ENCODE measurements at regions not wholly inside any gene's neighbourhood (a gene's known extent, or its start where the extent isn't known, plus 50 kb on each side); places are given as distances from the start of the nearest gene placed in this dataset.
"Not testable (repeated sequence)": the region's sequence is repeated elsewhere in the genome, so short reads cannot be mapped to it uniquely, and the experiment has no call there.

DNA sequence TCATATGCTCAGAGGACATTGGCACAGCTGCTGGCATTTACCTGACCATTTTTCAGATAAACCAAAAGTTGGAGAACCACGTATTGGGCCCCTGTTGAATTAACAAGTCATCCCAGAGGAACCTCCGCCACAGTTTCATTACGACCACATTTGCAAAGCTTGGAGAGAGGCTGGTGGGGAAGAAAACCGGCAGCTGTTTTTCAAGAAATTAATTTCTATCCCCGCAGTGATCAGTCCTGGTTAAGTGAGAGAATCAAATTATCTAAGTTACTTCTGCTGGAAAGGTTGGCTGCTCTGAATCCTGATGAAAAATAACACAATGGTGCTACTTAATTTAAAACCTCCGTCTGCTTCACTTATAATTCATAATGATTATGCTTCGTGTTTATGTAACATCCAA lies 737.1 kb upstream of the AUTS2 start:
- TF ChIP-seq, protein P1, sequence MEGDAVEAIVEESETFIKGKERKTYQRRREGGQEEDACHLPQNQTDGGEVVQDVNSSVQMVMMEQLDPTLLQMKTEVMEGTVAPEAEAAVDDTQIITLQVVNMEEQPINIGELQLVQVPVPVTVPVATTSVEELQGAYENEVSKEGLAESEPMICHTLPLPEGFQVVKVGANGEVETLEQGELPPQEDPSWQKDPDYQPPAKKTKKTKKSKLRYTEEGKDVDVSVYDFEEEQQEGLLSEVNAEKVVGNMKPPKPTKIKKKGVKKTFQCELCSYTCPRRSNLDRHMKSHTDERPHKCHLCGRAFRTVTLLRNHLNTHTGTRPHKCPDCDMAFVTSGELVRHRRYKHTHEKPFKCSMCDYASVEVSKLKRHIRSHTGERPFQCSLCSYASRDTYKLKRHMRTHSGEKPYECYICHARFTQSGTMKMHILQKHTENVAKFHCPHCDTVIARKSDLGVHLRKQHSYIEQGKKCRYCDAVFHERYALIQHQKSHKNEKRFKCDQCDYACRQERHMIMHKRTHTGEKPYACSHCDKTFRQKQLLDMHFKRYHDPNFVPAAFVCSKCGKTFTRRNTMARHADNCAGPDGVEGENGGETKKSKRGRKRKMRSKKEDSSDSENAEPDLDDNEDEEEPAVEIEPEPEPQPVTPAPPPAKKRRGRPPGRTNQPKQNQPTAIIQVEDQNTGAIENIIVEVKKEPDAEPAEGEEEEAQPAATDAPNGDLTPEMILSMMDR (IDR thresholded peaks at IDR 0.05; ENCODE audit: low read depth, low read length): no peak
- Histone ChIP-seq H3K4me3 (ENCODE audit: low read depth, low read length) (no peak overlapping the region), H3K27me3 (ENCODE audit: insufficient read depth, low read depth, severe bottlenecking) (no peaks in the 10 kb centered on the region), H3K9me3 (ENCODE audit: severe bottlenecking) (no peaks in the 10 kb centered on the region), H3K27ac (no peak overlapping the region), H3K36me3 (no peaks in the 10 kb centered on the region)
- no peak for DNase-seq

- Histone ChIP-seq H3K36me3 (no peaks in the 10 kb centered on the region), H3K9me3 (ENCODE audit: severe bottlenecking) (no peaks in the 10 kb centered on the region), H3K27ac (no peak overlapping the region), H3K27me3 (ENCODE audit: insufficient read depth, low read depth, severe bottlenecking) (no peaks in the 10 kb centered on the region), H3K4me3 (ENCODE audit: low read depth, low read length) (no peak overlapping the region)
- DNase-seq: no peak
- TF ChIP-seq, protein P1 (IDR thresholded peaks at IDR 0.05; ENCODE audit: low read depth, low read length): no peak
Measured at GRCh38 chr7:68862261-68862660, 736.0 kb upstream of the AUTS2 start.

DNA sequence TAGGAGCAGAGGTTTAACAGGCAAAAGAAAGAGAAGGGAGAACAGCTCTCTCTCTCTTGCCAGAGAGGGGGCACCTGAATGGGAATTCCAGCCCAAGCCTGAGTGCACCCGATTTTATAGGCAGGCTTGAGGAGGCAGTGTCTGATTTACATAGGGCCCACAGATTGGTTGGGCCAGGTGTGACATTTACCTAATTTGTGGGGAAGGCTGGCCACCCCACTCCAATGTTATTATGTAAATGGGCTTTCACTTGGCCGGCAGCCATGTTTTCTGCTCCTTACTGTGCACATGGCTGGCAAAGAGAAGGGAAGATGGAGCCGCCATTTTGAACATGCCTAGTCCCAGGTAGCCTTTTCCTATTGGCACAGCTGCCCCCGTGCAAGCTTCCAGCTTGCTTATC lies 735.5 kb upstream of the AUTS2 start:
- Histone ChIP-seq H3K27ac (no peak overlapping the region), H3K9me3 (ENCODE audit: severe bottlenecking) (no peaks in the 10 kb centered on the region), H3K27me3 (ENCODE audit: insufficient read depth, low read depth, severe bottlenecking) (no peaks in the 10 kb centered on the region), H3K4me3 (ENCODE audit: low read depth, low read length) (no peak overlapping the region), H3K36me3 (no peaks in the 10 kb centered on the region)
- TF ChIP-seq, protein P1 (IDR thresholded peaks at IDR 0.05; ENCODE audit: low read depth, low read length): no peak
- DNase-seq: no peak

- peaks cover 2% of the 10 kb centered on the region for H3K9me3 ChIP-seq (ENCODE audit: severe bottlenecking)
- TF ChIP-seq, protein P1 (IDR thresholded peaks at IDR 0.05; ENCODE audit: low read depth, low read length): no peak
- H3K36me3 ChIP-seq: no peaks in the 10 kb centered on the region
- DNase-seq: no peak
- H3K4me3 ChIP-seq (ENCODE audit: low read depth, low read length): no peak overlapping the region
- H3K27me3 ChIP-seq (ENCODE audit: insufficient read depth, low read depth, severe bottlenecking): no peaks in the 10 kb centered on the region
- H3K27ac ChIP-seq: no peak overlapping the region
Measured at GRCh38 chr7:68865351-68866199, 732.7 kb upstream of the AUTS2 start.

GRCh38 chr7:68866200-68866570 lies 732.1 kb upstream of the AUTS2 start:
- H3K27ac ChIP-seq: no peak overlapping the region
- no peaks in the 10 kb centered on the region for H3K27me3 ChIP-seq (ENCODE audit: insufficient read depth, low read depth, severe bottlenecking)
- H3K36me3 ChIP-seq: no peaks in the 10 kb centered on the region
- DNase-seq: no peak
- peaks cover 2% of the 10 kb centered on the region for H3K9me3 ChIP-seq (ENCODE audit: severe bottlenecking)
- no peak overlapping the region for H3K4me3 ChIP-seq (ENCODE audit: low read depth, low read length)
- TF ChIP-seq, protein P1 (IDR thresholded peaks at IDR 0.05; ENCODE audit: low read depth, low read length): no peak

- H3K36me3 ChIP-seq; H3K4me3 ChIP-seq (ENCODE audit: low read depth, low read length); H3K27ac ChIP-seq; H3K27me3 ChIP-seq (ENCODE audit: insufficient read depth, low read depth, severe bottlenecking); H3K9me3 ChIP-seq (ENCODE audit: severe bottlenecking); DNase-seq: not testable (repeated sequence)
Measured at GRCh38 chr7:68866721-68867120, 731.6 kb upstream of the AUTS2 start.
